B cell (primary cell): ENCODE measurements at regions not wholly inside any gene's neighbourhood (a gene's known extent, or its start where the extent isn't known, plus 50 kb on each side); places are given as distances from the start of the nearest gene placed in this dataset.

Experiments used
- ATAC-seq: fragments of 200-7000 bp; cut with Tn5 transposase; one replicate; pipeline ENCODE4 v1.10.0; 2021; ENCODE audit warnings: low read depth, mild to moderate bottlenecking, moderate number of reproducible peaks, moderate library complexity
- CTCF ChIA-PET: fragments of 350-600 bp; sonication (Branson Sonifier 250); formaldehyde crosslinking; loops from one replicate; lab custom pipeline; 2021; ENCODE audit warnings: antibody characterized with exemption, inconsistent platforms; lab: Charles Lee
- POLR2A ChIA-PET: fragments of 350-600 bp; sonication (Branson Sonifier 250); formaldehyde crosslinking; loops from one replicate; lab custom pipeline; 2021; ENCODE audit warnings: antibody characterized with exemption; lab: Charles Lee
- DNase-seq: peaks from one replicate; pipeline ENCODE4 v3.0.0; 2013
- H2AFZ ChIP-seq: 2 replicates; pipeline ENCODE4 v1.6.1; 2012; ENCODE audit warnings: mild to moderate bottlenecking, low read depth, low read length; ENCODE audit not compliant: insufficient read depth, poor library complexity, severe bottlenecking
- H3K27ac ChIP-seq, 2 donors: 1 replicate in 1 of 2; 2 replicates in 1 of 2; pipeline ENCODE4 v1.5.1; 2012 to 2013; ENCODE audit warnings: low read length in 2 of 2, mild to moderate bottlenecking in 2 of 2, moderate library complexity in 1 of 2
- H3K27me3 ChIP-seq, 4 experiments: fragments of 200-600 bp in 1 of 4; sonication (generic) in 1 of 4; replicated peaks in 1 of 4; 1 replicate in 2 of 4; 2 replicates in 2 of 4; pipeline versions ENCODE4 v1.6.1 to v1.7.0; 2013 to 2016; ENCODE audit warnings: low read length in 3 of 4, mild to moderate bottlenecking in 2 of 4, mixed read lengths in 1 of 4, moderate library complexity in 1 of 4; ENCODE audit not compliant: insufficient read depth in 4 of 4, control insufficient read depth in 3 of 4; ENCODE audit errors: control extremely low read depth in 1 of 4
- H3K36me3 ChIP-seq, 2 experiments: replicated peaks in 1 of 2; 1 replicate in 1 of 2; 2 replicates in 1 of 2; pipeline versions ENCODE4 v1.6.1 to v1.7.1; 2013; ENCODE audit warnings: low read length in 1 of 2; ENCODE audit not compliant: insufficient read depth in 2 of 2, control insufficient read depth in 1 of 2; ENCODE audit errors: control extremely low read depth in 1 of 2, extremely low read depth in 1 of 2
- H3K4me1 ChIP-seq, 2 donors: fragments of 200-600 bp in 1 of 2; sonication (generic) in 1 of 2; 1 replicate in 1 of 2; 2 replicates in 1 of 2; pipeline versions ENCODE4 v1.5.1 to v1.6.1; 2013 to 2017; ENCODE audit warnings: low read length in 2 of 2; ENCODE audit not compliant: control insufficient read depth in 2 of 2, insufficient read depth in 2 of 2
- H3K4me2 ChIP-seq: replicated peaks from 2 replicates; pipeline ENCODE3; 2012; ENCODE audit warnings: mild to moderate bottlenecking, low read depth, low read length; ENCODE audit not compliant: poor library complexity, severe bottlenecking
- H3K4me3 ChIP-seq, 5 experiments: fragments of 200-600 bp in 1 of 5; sonication (generic) in 1 of 5; 1 replicate in 3 of 5; 2 replicates in 2 of 5; pipeline versions ENCODE4 v1.5.1 to v1.7.0; 2011 to 2016; ENCODE audit warnings: low read length in 4 of 5, mild to moderate bottlenecking in 4 of 5, low read depth in 2 of 5, control low read depth in 1 of 5, moderate library complexity in 1 of 5; ENCODE audit not compliant: insufficient read depth in 1 of 5; ENCODE audit errors: control extremely low read depth in 1 of 5, extremely low read depth in 1 of 5
- H3K79me2 ChIP-seq: fragments of 200-600 bp; sonication (generic); one replicate; pipeline ENCODE4 v1.6.0; 2016; ENCODE audit warnings: low read length; ENCODE audit not compliant: control insufficient read depth, insufficient read depth
- H3K9ac ChIP-seq: fragments of 200-600 bp; sonication (generic); 2 replicates; pipeline ENCODE4 v1.6.1; 2017; ENCODE audit warnings: mild to moderate bottlenecking, low read length, moderate library complexity
- H3K9me3 ChIP-seq, 3 donors: one replicate each; pipeline versions ENCODE4 v1.6.1 to v1.7.1; 2013; ENCODE audit warnings: low read length in 2 of 3; ENCODE audit not compliant: control insufficient read depth in 2 of 3, insufficient read depth in 1 of 3; ENCODE audit errors: control extremely low read depth in 1 of 3
- H4K20me1 ChIP-seq: 2 replicates; pipeline ENCODE4 v1.6.0; 2012; ENCODE audit warnings: mild to moderate bottlenecking, low read length; ENCODE audit not compliant: insufficient read depth, control insufficient read depth, poor library complexity, severe bottlenecking
- H3K27ac Mint-ChIP-seq: one replicate; pipeline ENCODE4 v1.8.0; 2021; ENCODE audit warnings: mixed read lengths
- H3K27me3 Mint-ChIP-seq: one replicate; pipeline ENCODE4 v1.8.0; 2021; ENCODE audit warnings: mixed read lengths
- H3K4me1 Mint-ChIP-seq: one replicate; pipeline ENCODE4 v1.8.0; 2021; ENCODE audit warnings: mixed read lengths
- H3K4me3 Mint-ChIP-seq: one replicate; pipeline ENCODE4 v1.8.0; 2021; ENCODE audit warnings: mixed read lengths
- H3K9me3 Mint-ChIP-seq: one replicate; pipeline ENCODE4 v1.8.0; 2022; ENCODE audit warnings: mixed read lengths; ENCODE audit not compliant: insufficient read depth
- EZH2 ChIP-seq: IDR thresholded peaks from 2 replicates; pipeline ENCODE4 v1.6.1; 2012; ENCODE audit warnings: borderline replicate concordance, low read depth, mild to moderate bottlenecking, moderate library complexity, low read length; ENCODE audit not compliant: insufficient read depth, poor library complexity, severe bottlenecking
- WGBS: methylation state at CpG from one replicate; pipeline ENCODE4 v1.1.5; 2013; ENCODE audit warnings: missing lambda C conversion rate; ENCODE audit not compliant: insufficient coverage; 5-methylcytosine and 5-hydroxymethylcytosine counted together
- intact Hi-C: fragments of 100-400 bp; cut with micrococcal nuclease; formaldehyde crosslinking; loops from one replicate; pipeline ENCODE4 v1.10.0; 2022
- TF ChIP-seq, protein P1 (sequence below): fragments of 200-600 bp; IDR thresholded peaks from one replicate; pipeline ENCODE4 v1.8.0; 2022; ENCODE audit warnings: antibody characterized with exemption, mild to moderate bottlenecking

DNA sequence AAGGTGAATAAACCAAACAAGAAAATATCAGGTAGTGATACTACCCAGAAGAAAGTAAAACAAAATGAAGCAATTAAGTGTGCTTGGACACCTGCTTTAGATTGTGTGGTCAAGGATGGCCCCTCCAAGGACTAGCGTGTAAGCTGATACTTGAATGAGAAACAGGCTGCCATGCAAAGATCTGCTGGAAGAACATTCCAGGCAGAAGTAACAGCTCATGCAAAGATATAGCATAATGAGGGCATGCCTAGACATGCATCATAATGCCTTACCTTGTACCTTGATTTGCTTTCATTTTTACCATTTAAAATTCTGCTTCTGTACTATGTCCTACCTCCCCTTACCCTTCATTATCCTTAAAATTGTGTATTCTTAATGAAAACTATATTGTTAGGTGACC lies 74.8 kb upstream of the HDAC9 start:
- Histone ChIP-seq H3K79me2 (peaks cover 71% of the 10 kb centered on the region), H3K4me3 (no peak overlapping the region), H3K9me3 (no peaks in the 10 kb centered on the region), H3K36me3 (peaks cover 0 to 3% of the 10 kb centered on the region in 2 experiments), H4K20me1 (peaks cover 5% of the 10 kb centered on the region), H3K27me3 (no peaks in the 10 kb centered on the region), H3K27ac (no peak overlapping the region), H3K4me2 (no peak overlapping the region), H3K9ac (no peak overlapping the region), H3K4me1 (peaks cover 4% of the 10 kb centered on the region in 2 donors), H2AFZ (no peak overlapping the region)
- intact Hi-C loops: no loop called here
- H3K9me3 Mint-ChIP-seq: no peaks in the 10 kb centered on the region
- H3K27me3 Mint-ChIP-seq: no peaks in the 10 kb centered on the region
- no peak for TF ChIP-seq EZH2
- TF ChIP-seq, protein P1, sequence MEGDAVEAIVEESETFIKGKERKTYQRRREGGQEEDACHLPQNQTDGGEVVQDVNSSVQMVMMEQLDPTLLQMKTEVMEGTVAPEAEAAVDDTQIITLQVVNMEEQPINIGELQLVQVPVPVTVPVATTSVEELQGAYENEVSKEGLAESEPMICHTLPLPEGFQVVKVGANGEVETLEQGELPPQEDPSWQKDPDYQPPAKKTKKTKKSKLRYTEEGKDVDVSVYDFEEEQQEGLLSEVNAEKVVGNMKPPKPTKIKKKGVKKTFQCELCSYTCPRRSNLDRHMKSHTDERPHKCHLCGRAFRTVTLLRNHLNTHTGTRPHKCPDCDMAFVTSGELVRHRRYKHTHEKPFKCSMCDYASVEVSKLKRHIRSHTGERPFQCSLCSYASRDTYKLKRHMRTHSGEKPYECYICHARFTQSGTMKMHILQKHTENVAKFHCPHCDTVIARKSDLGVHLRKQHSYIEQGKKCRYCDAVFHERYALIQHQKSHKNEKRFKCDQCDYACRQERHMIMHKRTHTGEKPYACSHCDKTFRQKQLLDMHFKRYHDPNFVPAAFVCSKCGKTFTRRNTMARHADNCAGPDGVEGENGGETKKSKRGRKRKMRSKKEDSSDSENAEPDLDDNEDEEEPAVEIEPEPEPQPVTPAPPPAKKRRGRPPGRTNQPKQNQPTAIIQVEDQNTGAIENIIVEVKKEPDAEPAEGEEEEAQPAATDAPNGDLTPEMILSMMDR: no peak
- DNase-seq (no peak), ATAC-seq (no peak)
- WGBS: 90% methylated on average over 1 of the region's 1 CpG
- H3K27ac Mint-ChIP-seq: no peak overlapping the region
- peaks cover 19% of the 10 kb centered on the region for H3K4me1 Mint-ChIP-seq
- CTCF ChIA-PET: no interaction called here
- H3K4me3 Mint-ChIP-seq: no peak overlapping the region
- POLR2A ChIA-PET: no interaction called here

DNA sequence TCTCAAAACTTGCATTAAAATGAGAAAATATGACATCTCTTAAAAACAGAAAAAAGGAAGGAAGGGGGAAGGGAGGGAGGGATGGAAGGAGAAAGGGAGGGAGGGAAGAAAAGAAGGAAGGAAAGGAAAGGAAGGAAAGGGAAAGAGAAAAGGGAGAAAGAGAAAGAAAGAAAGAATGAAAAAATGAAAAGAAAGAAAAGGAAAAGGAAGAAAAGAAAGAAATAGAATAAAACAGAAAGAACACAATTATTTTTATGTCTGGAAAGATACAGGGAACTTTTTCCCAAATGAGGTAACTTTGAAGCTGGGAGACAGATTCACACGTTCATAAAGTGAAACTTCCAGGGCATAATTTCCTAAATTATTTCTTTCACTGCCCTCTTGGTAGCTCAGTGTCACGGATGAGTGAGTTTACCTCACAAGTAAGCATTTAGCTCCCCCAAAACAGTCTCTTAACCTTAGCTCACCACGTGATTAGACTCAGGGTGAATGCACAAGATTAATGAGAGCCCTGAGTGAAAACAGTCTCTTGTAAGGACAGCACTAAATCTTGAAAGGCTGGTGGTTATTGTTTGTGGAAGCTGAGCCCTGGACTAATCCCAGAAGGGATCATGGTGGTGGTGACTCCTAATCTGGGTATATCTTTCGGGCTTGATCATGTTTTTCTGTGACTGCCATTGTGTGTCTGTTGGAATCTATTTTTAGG lies 74.1 kb upstream of the HDAC9 start:
- Mint-ChIP-seq H3K27ac (no peak overlapping the region), H3K4me3 (no peak overlapping the region)
- peaks cover 5% of the 10 kb centered on the region for H4K20me1 ChIP-seq

More for the DNA sequence above, 74.1 kb upstream of the HDAC9 start:
- ChIA-PET POLR2A (no interaction called here), CTCF (interaction anchor here (0.8 kb wide), 1 partner anchor 33 kb away, joined by 3 read pairs; no protein-coding TSS in a partner anchor)
- Histone ChIP-seq H3K9ac (no peak overlapping the region), H3K4me1 (peaks cover 4% of the 10 kb centered on the region in 2 donors), H3K4me2 (no peak overlapping the region), H3K79me2 (peaks cover 69% of the 10 kb centered on the region), H3K27me3 (no peaks in the 10 kb centered on the region), H3K9me3 (no peaks in the 10 kb centered on the region), H3K27ac (no peak overlapping the region), H3K36me3 (peaks cover 0 to 4% of the 10 kb centered on the region in 2 experiments), H2AFZ (no peak overlapping the region), H3K4me3 (no peak overlapping the region)
- Mint-ChIP-seq H3K4me1 (peaks cover 19% of the 10 kb centered on the region), H3K27me3 (no peaks in the 10 kb centered on the region), H3K9me3 (no peaks in the 10 kb centered on the region)
- intact Hi-C loops: no loop called here
- peak; percentile 9 for DNase-seq
- TF ChIP-seq, protein P1: no peak
- TF ChIP-seq EZH2: no peak
- ATAC-seq: no peak
- WGBS: 100% methylated on average over 1 of the region's 4 CpGs
